ENCODE measurements at regions not wholly inside any gene's neighbourhood (a gene's known extent, or its start where the extent isn't known, plus 50 kb on each side); places are given as distances from the start of the nearest gene placed in this dataset.

DNA sequence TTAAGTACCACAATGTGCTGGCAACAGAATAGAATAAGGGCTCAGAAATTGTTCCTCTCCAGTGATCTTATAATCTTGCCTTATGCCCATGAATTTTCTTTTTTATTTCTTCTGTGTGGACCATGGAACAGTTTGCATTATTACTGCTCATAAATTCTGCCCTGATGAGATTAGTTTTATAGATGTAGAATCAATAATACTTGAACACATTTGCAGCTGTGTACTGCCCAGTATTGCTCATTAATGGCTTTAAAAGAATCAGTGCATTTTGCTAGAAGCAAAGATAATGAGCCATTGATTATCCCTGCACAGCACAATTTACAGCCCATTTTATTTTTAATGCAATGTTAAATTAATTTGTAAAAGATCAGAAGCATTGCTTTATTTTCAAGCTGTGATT lies 172.3 kb upstream of the STXBP6 start:
- no peaks in the 10 kb centered on the region for H3K27me3 ChIP-seq
- no peak for DNase-seq
- H3K36me3 ChIP-seq: no peaks in the 10 kb centered on the region
- intact Hi-C loops (cut with DNase I): no loop called here
- no peak overlapping the region for H3K4me3 ChIP-seq
- no peaks in the 10 kb centered on the region for H3K4me1 ChIP-seq (ENCODE audit: insufficient read depth)
- H3K9me3 ChIP-seq: no peaks in the 10 kb centered on the region
- TF ChIP-seq EP300 (IDR thresholded peaks at IDR 0.05) (no peak), POLR2A (IDR thresholded peaks at IDR 0.05) (no peak)
- TF ChIP-seq, protein P1, sequence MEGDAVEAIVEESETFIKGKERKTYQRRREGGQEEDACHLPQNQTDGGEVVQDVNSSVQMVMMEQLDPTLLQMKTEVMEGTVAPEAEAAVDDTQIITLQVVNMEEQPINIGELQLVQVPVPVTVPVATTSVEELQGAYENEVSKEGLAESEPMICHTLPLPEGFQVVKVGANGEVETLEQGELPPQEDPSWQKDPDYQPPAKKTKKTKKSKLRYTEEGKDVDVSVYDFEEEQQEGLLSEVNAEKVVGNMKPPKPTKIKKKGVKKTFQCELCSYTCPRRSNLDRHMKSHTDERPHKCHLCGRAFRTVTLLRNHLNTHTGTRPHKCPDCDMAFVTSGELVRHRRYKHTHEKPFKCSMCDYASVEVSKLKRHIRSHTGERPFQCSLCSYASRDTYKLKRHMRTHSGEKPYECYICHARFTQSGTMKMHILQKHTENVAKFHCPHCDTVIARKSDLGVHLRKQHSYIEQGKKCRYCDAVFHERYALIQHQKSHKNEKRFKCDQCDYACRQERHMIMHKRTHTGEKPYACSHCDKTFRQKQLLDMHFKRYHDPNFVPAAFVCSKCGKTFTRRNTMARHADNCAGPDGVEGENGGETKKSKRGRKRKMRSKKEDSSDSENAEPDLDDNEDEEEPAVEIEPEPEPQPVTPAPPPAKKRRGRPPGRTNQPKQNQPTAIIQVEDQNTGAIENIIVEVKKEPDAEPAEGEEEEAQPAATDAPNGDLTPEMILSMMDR (IDR thresholded peaks at IDR 0.05): no peak
- H3K27ac ChIP-seq: no peak overlapping the region

DNA sequence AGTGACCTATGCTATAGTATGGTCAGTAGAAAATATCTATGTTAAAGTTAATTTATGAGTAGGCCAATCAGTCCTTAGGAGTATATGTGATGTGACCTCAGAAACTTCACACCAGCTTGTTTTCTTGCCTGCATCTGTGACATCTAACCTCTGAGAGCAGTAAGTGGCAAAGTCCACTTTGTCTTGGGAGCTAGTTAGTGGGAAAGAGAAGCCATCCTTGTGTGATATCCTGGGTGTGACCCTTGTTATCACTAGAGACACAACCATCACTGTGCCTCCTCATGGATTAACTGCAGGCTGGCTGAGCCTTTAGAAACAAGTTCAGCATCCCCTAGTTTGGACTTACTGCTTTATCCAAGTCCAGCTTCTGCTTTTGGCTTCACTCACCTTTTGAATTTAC lies 170.6 kb upstream of the STXBP6 start:
- H3K27me3 ChIP-seq: no peaks in the 10 kb centered on the region
- H3K4me3 ChIP-seq: no peak overlapping the region
- H3K4me1 ChIP-seq (ENCODE audit: insufficient read depth): no peaks in the 10 kb centered on the region
- no peaks in the 10 kb centered on the region for H3K9me3 ChIP-seq
- DNase-seq: no peak
- no peak overlapping the region for H3K27ac ChIP-seq
- H3K36me3 ChIP-seq: no peaks in the 10 kb centered on the region
- TF ChIP-seq EP300 (IDR thresholded peaks at IDR 0.05): no peak
- TF ChIP-seq, protein P1 (IDR thresholded peaks at IDR 0.05): no peak
- intact Hi-C loops (cut with DNase I): no loop called here

DNA sequence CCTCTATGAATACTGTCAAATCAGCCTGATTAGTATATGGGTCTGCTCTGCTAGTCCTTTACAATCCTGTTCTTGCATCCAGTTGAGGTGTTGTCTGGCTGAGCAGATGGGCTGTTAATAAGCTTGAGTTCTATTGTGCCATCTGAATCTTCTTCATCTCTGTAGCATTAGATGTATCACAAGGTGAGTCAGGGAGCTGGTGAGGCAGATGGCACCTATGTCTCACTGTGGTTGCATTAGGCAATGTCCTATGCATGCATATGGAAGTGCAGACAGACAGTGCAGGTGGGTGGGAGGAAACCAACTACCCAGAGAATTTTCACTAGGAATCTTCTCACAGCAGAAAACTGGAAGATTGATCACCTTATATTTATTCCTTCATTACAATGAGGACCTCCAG lies 165.7 kb upstream of the STXBP6 start:
- intact Hi-C loops (cut with DNase I): no loop called here
- Histone ChIP-seq H3K4me1 (ENCODE audit: insufficient read depth) (no peaks in the 10 kb centered on the region), H3K36me3 (no peaks in the 10 kb centered on the region), H3K9me3 (no peaks in the 10 kb centered on the region), H3K27ac (no peak overlapping the region), H3K27me3 (no peaks in the 10 kb centered on the region), H3K4me3 (no peak overlapping the region)
- DNase-seq: no peak
- no peak for TF ChIP-seq EP300 (IDR thresholded peaks at IDR 0.05)
- TF ChIP-seq, protein P1 (IDR thresholded peaks at IDR 0.05): no peak
- no peak for TF ChIP-seq POLR2A (IDR thresholded peaks at IDR 0.05)

DNA sequence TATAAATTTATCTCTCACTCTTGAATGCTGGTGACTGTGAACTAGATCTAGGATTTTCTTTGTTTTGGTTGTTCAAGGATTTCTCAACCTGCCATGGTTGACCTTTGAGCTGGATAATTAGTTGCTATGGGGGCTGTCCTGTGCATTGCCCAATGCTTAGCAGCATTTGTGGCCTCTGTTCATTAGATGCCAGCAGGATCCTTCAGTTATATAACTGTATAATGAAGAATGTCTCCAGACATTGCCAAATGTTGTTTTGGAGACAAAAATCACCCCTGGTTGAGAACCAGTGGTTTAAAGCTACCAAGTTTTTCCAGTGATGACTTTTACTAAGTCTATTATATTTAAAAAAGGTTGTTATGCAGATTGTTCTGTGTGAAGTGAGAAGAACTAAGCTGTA lies 147.9 kb upstream of the STXBP6 start:
- TF ChIP-seq POLR2A (IDR thresholded peaks at IDR 0.05): no peak
- TF ChIP-seq, protein P1 (IDR thresholded peaks at IDR 0.05): no peak
- TF ChIP-seq EP300 (IDR thresholded peaks at IDR 0.05): no peak
- Histone ChIP-seq H3K27me3 (no peaks in the 10 kb centered on the region), H3K27ac (no peak overlapping the region), H3K36me3 (no peaks in the 10 kb centered on the region), H3K9me3 (no peaks in the 10 kb centered on the region), H3K4me1 (ENCODE audit: insufficient read depth) (no peaks in the 10 kb centered on the region), H3K4me3 (no peak overlapping the region)
- intact Hi-C loops (cut with DNase I): no loop called here
- no peak for DNase-seq

DNA sequence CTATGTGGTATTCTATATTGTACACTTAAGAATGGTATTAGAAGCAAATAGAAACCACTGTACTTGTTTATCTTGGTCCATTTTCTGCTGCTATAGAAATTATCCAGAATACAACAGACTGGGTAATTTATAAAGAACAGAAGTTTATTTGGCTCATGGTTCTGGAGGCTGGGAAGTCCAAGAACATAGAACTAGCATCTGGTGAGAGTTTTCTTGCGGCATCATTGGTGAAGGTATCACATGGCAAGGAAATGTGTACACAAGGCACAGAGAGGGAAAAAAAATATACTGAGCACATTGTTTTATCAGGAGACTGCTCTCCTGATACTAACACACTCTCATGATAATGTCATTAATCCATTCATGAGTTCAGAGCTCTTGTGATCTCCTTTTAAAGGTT lies 130.3 kb upstream of the STXBP6 start:
- no peak for TF ChIP-seq EP300 (IDR thresholded peaks at IDR 0.05)
- TF ChIP-seq, protein P1 (IDR thresholded peaks at IDR 0.05): no peak
- TF ChIP-seq POLR2A (IDR thresholded peaks at IDR 0.05): no peak
- 77 to 97% (median 86%) methylated on average over 1 of the region's 1 CpG for WGBS, 3 donors
- DNase-seq: no peak
- no peak overlapping the region for H3K27ac ChIP-seq
- H3K9me3 ChIP-seq: no peaks in the 10 kb centered on the region
- intact Hi-C loops (cut with DNase I): no loop called here
- no peak overlapping the region for H3K4me3 ChIP-seq
- no peaks in the 10 kb centered on the region for H3K4me1 ChIP-seq (ENCODE audit: insufficient read depth)
- no peaks in the 10 kb centered on the region for H3K36me3 ChIP-seq
- H3K27me3 ChIP-seq: no peaks in the 10 kb centered on the region
